Keratinocyte (primary cell): ENCODE measurements at regions not wholly inside any gene's neighbourhood (a gene's known extent, or its start where the extent isn't known, plus 50 kb on each side); places are given as distances from the start of the nearest gene placed in this dataset.

Experiments
- DNase-seq: peaks from one replicate; pipeline ENCODE4 v3.0.0-alpha.2; 2011; ENCODE audit warnings: low read depth, missing footprints, low spot score
- FAIRE-seq: peaks from 2 replicates; lab custom pipeline; 2011; peaks lifted over from hg19 to GRCh38; lab: Jason Lieb, UNC
- H2AFZ ChIP-seq: 2 replicates; pipeline ENCODE4 v1.6.0; 2012; ENCODE audit warnings: low read length, control low read depth, inconsistent platforms; ENCODE audit not compliant: control insufficient read depth
- H3K27ac ChIP-seq: 2 replicates; pipeline ENCODE4 v1.5.1; 2011; ENCODE audit warnings: low read length; ENCODE audit not compliant: control insufficient read depth, insufficient read depth
- H3K27me3 ChIP-seq: 3 replicates; pipeline ENCODE4 v1.6.0; 2011; ENCODE audit warnings: low read length; ENCODE audit not compliant: control insufficient read depth, insufficient read depth; ENCODE audit errors: extremely low read depth
- H3K36me3 ChIP-seq, 2 experiments: 2 replicates in 1 of 2; 3 replicates in 1 of 2; pipeline ENCODE4 v1.5.1; 2011; ENCODE audit warnings: low read length in 2 of 2, mild to moderate bottlenecking in 1 of 2; ENCODE audit not compliant: control insufficient read depth in 2 of 2, insufficient read depth in 2 of 2; ENCODE audit errors: extremely low read depth in 1 of 2
- H3K4me1 ChIP-seq: 3 replicates; pipeline ENCODE4 v1.5.1; 2011; ENCODE audit warnings: low read length; ENCODE audit not compliant: control insufficient read depth, insufficient read depth; ENCODE audit errors: extremely low read depth
- H3K4me2 ChIP-seq: 3 replicates; pipeline ENCODE4 v1.6.0; 2011; ENCODE audit warnings: low read depth, low read length; ENCODE audit not compliant: control insufficient read depth, insufficient read depth; ENCODE audit errors: extremely low read depth
- H3K4me3 ChIP-seq, 3 experiments: fragments of 200-600 bp in 1 of 3; sonication (generic) in 1 of 3; 2 replicates in 2 of 3; 3 replicates in 1 of 3; pipeline ENCODE4 v1.5.1; 2011 to 2016; ENCODE audit warnings: low read length in 3 of 3, mild to moderate bottlenecking in 3 of 3, control low read depth in 2 of 3, inconsistent platforms in 1 of 3, low read depth in 1 of 3, mixed read lengths in 1 of 3, mixed run types in 1 of 3, moderate library complexity in 1 of 3; ENCODE audit not compliant: control insufficient read depth in 2 of 3, insufficient read depth in 2 of 3; ENCODE audit errors: extremely low read depth in 1 of 3
- H3K79me2 ChIP-seq: 2 replicates; pipeline ENCODE4 v1.6.0; 2012; ENCODE audit warnings: low read length; ENCODE audit not compliant: control insufficient read depth, insufficient read depth
- H3K9ac ChIP-seq: 3 replicates; pipeline ENCODE4 v1.6.0; 2011; ENCODE audit warnings: low read length; ENCODE audit not compliant: control insufficient read depth, insufficient read depth; ENCODE audit errors: extremely low read depth
- H3K9me1 ChIP-seq: 3 replicates; pipeline ENCODE4 v1.6.0; 2011; ENCODE audit warnings: low read length; ENCODE audit not compliant: control insufficient read depth, insufficient read depth; ENCODE audit errors: extremely low read depth
- H3K9me3 ChIP-seq: 2 replicates; pipeline ENCODE4 v1.5.1; 2012; ENCODE audit warnings: low read depth, low read length; ENCODE audit not compliant: control insufficient read depth
- H4K20me1 ChIP-seq: 3 replicates; pipeline ENCODE4 v1.6.0; 2011; ENCODE audit warnings: low read length; ENCODE audit not compliant: control insufficient read depth, insufficient read depth; ENCODE audit errors: extremely low read depth
- CTCF ChIP-seq, 3 experiments: IDR thresholded peaks in 1 of 3; conservative IDR thresholded peaks in 1 of 3; optimal IDR thresholded peaks in 1 of 3; 2 replicates in 2 of 3; 3 replicates in 1 of 3; pipeline versions ENCODE3 to v1.5.1; 2011; ENCODE audit warnings: low read length in 3 of 3, mild to moderate bottlenecking in 3 of 3, moderate library complexity in 2 of 3, control low read depth in 1 of 3, inconsistent platforms in 1 of 3; ENCODE audit not compliant: insufficient read depth in 2 of 3; ENCODE audit errors: extremely low read depth in 1 of 3
- EZH2 ChIP-seq: IDR thresholded peaks from one replicate; pipeline ENCODE4 v1.6.1; 2012; ENCODE audit warnings: inconsistent platforms, mild to moderate bottlenecking, low read length, moderate library complexity
- dilution Hi-C: fragments of 300-500 bp; cut with MboI; formaldehyde crosslinking; loops from one replicate; pipeline ENCODE4 v1.7.0; 2020; ENCODE audit warnings: low sequenced_read_pairs; ENCODE audit not compliant: extremely low pct_ligation_motif_present

- no peaks in the 10 kb centered on the region for H3K79me2 ChIP-seq
- H3K9me3 ChIP-seq: no peaks in the 10 kb centered on the region
- no peaks in the 10 kb centered on the region for H3K36me3 ChIP-seq
- H3K9ac ChIP-seq: no peak overlapping the region
- H3K27ac ChIP-seq: no peak overlapping the region
- no peak overlapping the region for H3K4me2 ChIP-seq
- FAIRE-seq (no peak), DNase-seq (no peak)
- H4K20me1 ChIP-seq: no peaks in the 10 kb centered on the region
- no peak overlapping the region for H3K4me3 ChIP-seq
- TF ChIP-seq CTCF (optimal IDR thresholded peaks at IDR 0.05 in 1 of 3, IDR thresholded peaks at IDR 0.05 in 1 of 3, conservative IDR thresholded peaks at IDR 0.05 in 1 of 3; ENCODE audit: extremely low read depth in 1 of 3, insufficient read depth in 2 of 3, low read length in 3 of 3) (no peak), EZH2 (no peak)
- H3K4me1 ChIP-seq: no peaks in the 10 kb centered on the region
- H3K27me3 ChIP-seq: peaks cover 8% of the 10 kb centered on the region
- no peaks in the 10 kb centered on the region for H3K9me1 ChIP-seq
- dilution Hi-C loops: no loop called here
- H2AFZ ChIP-seq: no peak overlapping the region
Observed at GRCh38 chr12:111256629-111257434, 112.1 kb downstream of the PHETA1 start.

- DNase-seq: no peak
- TF ChIP-seq EZH2: no peak
- TF ChIP-seq CTCF (optimal IDR thresholded peaks at IDR 0.05 in 1 of 3, IDR thresholded peaks at IDR 0.05 in 1 of 3, conservative IDR thresholded peaks at IDR 0.05 in 1 of 3; ENCODE audit: extremely low read depth in 1 of 3, insufficient read depth in 2 of 3, low read length in 3 of 3): no peak
- Histone ChIP-seq H3K9me1 (no peaks in the 10 kb centered on the region), H4K20me1 (no peaks in the 10 kb centered on the region), H3K27ac (no peak overlapping the region), H3K4me3 (no peak overlapping the region), H3K9ac (no peak overlapping the region), H3K36me3 (no peaks in the 10 kb centered on the region), H3K9me3 (no peaks in the 10 kb centered on the region), H3K27me3 (peaks cover 8% of the 10 kb centered on the region), H3K79me2 (no peaks in the 10 kb centered on the region), H3K4me1 (no peaks in the 10 kb centered on the region), H2AFZ (no peak overlapping the region), H3K4me2 (no peak overlapping the region)
- dilution Hi-C loops: no loop called here
- FAIRE-seq: no peak
Observed at GRCh38 chr12:111255261-111255660, 113.6 kb downstream of the PHETA1 start.
